ENCODE measurements at regions not wholly inside any gene's neighbourhood (a gene's known extent, or its start where the extent isn't known, plus 50 kb on each side); places are given as distances from the start of the nearest gene placed in this dataset.

GRCh38 chr2:134134827-134135226 is 119.0 kb upstream of the MGAT5 start:
- TF ChIP-seq CTCF (IDR thresholded peaks at IDR 0.05) (no peak), POLR2AphosphoS5 (IDR thresholded peaks at IDR 0.05) (no peak), POLR2A (IDR thresholded peaks at IDR 0.05) (no peak)
